Nephron (organoid): ENCODE measurements at regions not wholly inside any gene's neighbourhood (a gene's known extent, or its start where the extent isn't known, plus 50 kb on each side); places are given as distances from the start of the nearest gene placed in this dataset.

Experiments used
- H3K27ac Mint-ChIP-seq, 3 experiments: 2 replicates each; pipeline ENCODE4 v1.8.0; 2020; ENCODE audit warnings: mixed read lengths in 3 of 3, mild to moderate bottlenecking in 2 of 3, moderate library complexity in 1 of 3
- H3K27me3 Mint-ChIP-seq: 2 replicates; pipeline ENCODE4 v1.8.0; 2021; ENCODE audit warnings: low read depth, mild to moderate bottlenecking, moderate library complexity, mixed read lengths
- H3K36me3 Mint-ChIP-seq: 2 replicates; pipeline ENCODE4 v1.8.0; 2020; ENCODE audit warnings: low read depth, mixed read lengths
- H3K4me1 Mint-ChIP-seq: 2 replicates; pipeline ENCODE4 v1.8.0; 2020; ENCODE audit warnings: mixed read lengths
- H3K4me3 Mint-ChIP-seq, 3 experiments: 2 replicates each; pipeline ENCODE4 v1.8.0; 2020; ENCODE audit warnings: mild to moderate bottlenecking in 3 of 3, mixed read lengths in 3 of 3, moderate library complexity in 2 of 3
- H3K9me3 Mint-ChIP-seq: 2 replicates; pipeline ENCODE4 v1.8.0; 2020; ENCODE audit warnings: mixed read lengths
- TF ChIP-seq, protein P1 (sequence below), 3 experiments: fragments of 200-600 bp; sonication (generic); IDR thresholded peaks; one replicate each; pipeline ENCODE4 v1.5.0; 2021; ENCODE audit warnings: antibody characterized with exemption in 3 of 3; ENCODE audit not compliant: unreplicated experiment in 3 of 3

- Mint-ChIP-seq H3K36me3 (no peaks in the 10 kb centered on the region), H3K27ac (peak overlapping the region; percentile 40 to 82 (median 81))
Observed at GRCh38 chr1:222040121-222040805, 298.4 kb upstream of the DUSP10 start.

GRCh38 chr1:222038971-222039370, 297.1 kb upstream of the DUSP10 start:
- TF ChIP-seq, protein P1, sequence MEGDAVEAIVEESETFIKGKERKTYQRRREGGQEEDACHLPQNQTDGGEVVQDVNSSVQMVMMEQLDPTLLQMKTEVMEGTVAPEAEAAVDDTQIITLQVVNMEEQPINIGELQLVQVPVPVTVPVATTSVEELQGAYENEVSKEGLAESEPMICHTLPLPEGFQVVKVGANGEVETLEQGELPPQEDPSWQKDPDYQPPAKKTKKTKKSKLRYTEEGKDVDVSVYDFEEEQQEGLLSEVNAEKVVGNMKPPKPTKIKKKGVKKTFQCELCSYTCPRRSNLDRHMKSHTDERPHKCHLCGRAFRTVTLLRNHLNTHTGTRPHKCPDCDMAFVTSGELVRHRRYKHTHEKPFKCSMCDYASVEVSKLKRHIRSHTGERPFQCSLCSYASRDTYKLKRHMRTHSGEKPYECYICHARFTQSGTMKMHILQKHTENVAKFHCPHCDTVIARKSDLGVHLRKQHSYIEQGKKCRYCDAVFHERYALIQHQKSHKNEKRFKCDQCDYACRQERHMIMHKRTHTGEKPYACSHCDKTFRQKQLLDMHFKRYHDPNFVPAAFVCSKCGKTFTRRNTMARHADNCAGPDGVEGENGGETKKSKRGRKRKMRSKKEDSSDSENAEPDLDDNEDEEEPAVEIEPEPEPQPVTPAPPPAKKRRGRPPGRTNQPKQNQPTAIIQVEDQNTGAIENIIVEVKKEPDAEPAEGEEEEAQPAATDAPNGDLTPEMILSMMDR (IDR thresholded peaks at IDR 0.05; ENCODE audit: unreplicated experiment in 3 of 3): no peak
- H3K9me3 Mint-ChIP-seq: peaks cover 3% of the 10 kb centered on the region
- peak overlapping the region in 2 of 3 experiments; percentile 40 to 75 for H3K27ac Mint-ChIP-seq
- no peaks in the 10 kb centered on the region for H3K36me3 Mint-ChIP-seq
- H3K4me1 Mint-ChIP-seq: peaks cover 59% of the 10 kb centered on the region
- no peaks in the 10 kb centered on the region for H3K27me3 Mint-ChIP-seq
- H3K4me3 Mint-ChIP-seq: no peak overlapping the region

More at GRCh38 chr1:222040121-222040805, 298.4 kb upstream of the DUSP10 start:
- H3K9me3 Mint-ChIP-seq: no peaks in the 10 kb centered on the region
- peaks cover 59% of the 10 kb centered on the region for H3K4me1 Mint-ChIP-seq
- no peaks in the 10 kb centered on the region for H3K27me3 Mint-ChIP-seq
- TF ChIP-seq, protein P1 (IDR thresholded peaks at IDR 0.05; ENCODE audit: unreplicated experiment in 3 of 3): no peak
- peak overlapping the region in 1 of 3 experiments; percentile 3 for H3K4me3 Mint-ChIP-seq

DNA sequence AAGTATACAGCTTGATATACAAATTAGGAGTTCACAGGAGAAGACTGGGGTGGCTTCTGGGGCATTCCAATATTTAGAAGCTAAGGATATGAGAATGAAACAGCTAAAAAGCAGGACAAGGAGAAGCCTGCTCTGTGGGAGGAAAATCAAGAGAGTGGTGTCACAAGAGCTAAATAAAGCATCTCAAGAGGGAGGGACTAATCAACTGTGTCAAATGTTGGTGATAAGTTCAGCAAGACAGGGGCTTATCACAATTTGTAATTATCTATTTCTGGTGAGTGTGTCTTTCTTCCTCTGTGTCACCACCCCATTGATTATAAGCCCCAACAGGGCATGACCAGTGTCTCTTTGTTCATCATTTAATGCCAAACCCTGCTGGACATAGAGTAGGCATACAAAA, 295.8 kb upstream of the DUSP10 start:
- TF ChIP-seq, protein P1 (IDR thresholded peaks at IDR 0.05; ENCODE audit: unreplicated experiment in 3 of 3): no peak
- Mint-ChIP-seq H3K36me3 (no peaks in the 10 kb centered on the region), H3K27me3 (no peaks in the 10 kb centered on the region), H3K4me3 (no peak overlapping the region), H3K27ac (peak overlapping the region in 2 of 3 experiments; percentile 2 to 9), H3K4me1 (peaks cover 55% of the 10 kb centered on the region), H3K9me3 (peaks cover 3% of the 10 kb centered on the region)

DNA sequence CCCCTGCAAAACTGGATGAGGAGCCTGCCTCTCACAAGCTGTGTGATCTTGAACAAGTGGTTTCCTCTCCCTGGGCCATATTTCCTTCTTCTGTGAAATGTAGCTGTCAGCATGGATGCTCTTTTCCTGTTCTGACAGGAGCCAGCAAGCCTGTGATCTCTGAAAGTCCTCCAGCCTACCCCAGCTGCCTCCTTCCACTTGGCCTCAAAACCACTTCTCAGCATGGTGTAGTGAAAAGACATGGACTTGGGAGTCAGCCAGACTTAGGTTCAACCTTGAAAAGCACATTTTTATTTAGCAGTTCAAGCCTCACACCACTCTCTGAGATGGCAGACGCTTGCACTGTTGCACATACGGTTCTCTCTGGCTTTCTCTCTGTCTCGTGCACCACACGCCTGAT, 292.9 kb upstream of the DUSP10 start:
- H3K4me1 Mint-ChIP-seq: peaks cover 47% of the 10 kb centered on the region
- TF ChIP-seq, protein P1 (IDR thresholded peaks at IDR 0.05; ENCODE audit: unreplicated experiment in 3 of 3): no peak
- peak overlapping the region; percentile 52 to 71 (median 66) for H3K27ac Mint-ChIP-seq
- peaks cover 3% of the 10 kb centered on the region for H3K9me3 Mint-ChIP-seq
- H3K27me3 Mint-ChIP-seq: no peaks in the 10 kb centered on the region
- H3K4me3 Mint-ChIP-seq: no peak overlapping the region
- no peaks in the 10 kb centered on the region for H3K36me3 Mint-ChIP-seq

DNA sequence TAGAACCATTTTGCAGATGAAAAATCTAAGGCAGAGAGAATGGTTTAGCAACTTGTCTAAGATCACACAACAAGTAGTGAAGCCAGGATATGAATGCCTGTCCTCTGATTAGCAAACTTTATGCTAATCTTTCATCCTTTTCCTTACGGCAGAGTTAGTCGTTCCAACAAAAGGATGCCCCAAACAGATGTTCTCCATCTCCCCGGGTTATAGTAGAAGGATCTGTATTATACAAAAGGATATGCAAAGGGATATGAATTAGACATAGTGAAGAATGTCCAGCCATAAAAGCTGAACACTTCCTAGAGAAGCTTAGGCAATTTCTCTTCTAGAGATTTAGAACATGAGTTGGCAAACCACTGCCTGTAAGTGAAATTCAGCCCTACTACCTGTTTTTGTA, 291.6 kb upstream of the DUSP10 start:
- Mint-ChIP-seq H3K4me1 (peaks cover 34% of the 10 kb centered on the region), H3K36me3 (no peaks in the 10 kb centered on the region), H3K27me3 (no peaks in the 10 kb centered on the region), H3K27ac (peak overlapping the region in 2 of 3 experiments; percentile 38 to 84), H3K4me3 (no peak overlapping the region), H3K9me3 (peaks cover 3% of the 10 kb centered on the region)
- TF ChIP-seq, protein P1 (IDR thresholded peaks at IDR 0.05; ENCODE audit: unreplicated experiment in 3 of 3): no peak

- Mint-ChIP-seq H3K27ac (peak overlapping the region in 1 of 3 experiments; percentile 84), H3K27me3 (peaks cover 5% of the 10 kb centered on the region)
- TF ChIP-seq, protein P1 (IDR thresholded peaks at IDR 0.05; ENCODE audit: unreplicated experiment in 3 of 3): no peak
Observed at GRCh38 chr1:222031318-222031717, 289.4 kb upstream of the DUSP10 start.

More at GRCh38 chr1:222031318-222031717, 289.4 kb upstream of the DUSP10 start:
- H3K4me1 Mint-ChIP-seq: peaks cover 20% of the 10 kb centered on the region
- H3K9me3 Mint-ChIP-seq: peaks cover 3% of the 10 kb centered on the region
- no peaks in the 10 kb centered on the region for H3K36me3 Mint-ChIP-seq
- no peak overlapping the region for H3K4me3 Mint-ChIP-seq
